ENCODE measurements at regions not wholly inside any gene's neighbourhood (a gene's known extent, or its start where the extent isn't known, plus 50 kb on each side); places are given as distances from the start of the nearest gene placed in this dataset.
"Not testable (repeated sequence)": the region's sequence is repeated elsewhere in the genome, so short reads cannot be mapped to it uniquely, and the experiment has no call there.

GRCh38 chr13:70613295-70613694, 505.0 kb upstream of the KLHL1 start:
- DNase-seq = no peak

GRCh38 chr13:70612881-70613280, 504.6 kb upstream of the KLHL1 start:
- no peak for DNase-seq

- DNase-seq = no peak
These were observed 496.2 kb upstream of the KLHL1 start for GRCh38 chr13:70604448-70604847.

GRCh38 chr13:70593716-70594115, 485.5 kb upstream of the KLHL1 start:
- DNase-seq = no peak

- no peak for DNase-seq
These were observed 476.9 kb upstream of the KLHL1 start for GRCh38 chr13:70585109-70585508.

- DNase-seq = no peak
These were observed 472.6 kb upstream of the KLHL1 start for GRCh38 chr13:70580825-70581224.

- no peak for DNase-seq
These were observed 471.7 kb upstream of the KLHL1 start for GRCh38 chr13:70579941-70580340.

GRCh38 chr13:70571221-70571620, 463.0 kb upstream of the KLHL1 start:
- DNase-seq = no peak

GRCh38 chr13:70568571-70568970, 460.3 kb upstream of the KLHL1 start:
- DNase-seq = no peak

- DNase-seq = no peak
These were observed 436.5 kb upstream of the KLHL1 start for GRCh38 chr13:70544706-70545105.

GRCh38 chr13:70541451-70541850, 433.2 kb upstream of the KLHL1 start:
- DNase-seq = no peak

- DNase-seq = no peak
These were observed 426.2 kb upstream of the KLHL1 start for GRCh38 chr13:70534466-70534865.

- DNase-seq = no peak
These were observed 421.4 kb upstream of the KLHL1 start for GRCh38 chr13:70529652-70530051.

GRCh38 chr13:70527599-70527998, 419.3 kb upstream of the KLHL1 start:
- DNase-seq = no peak

GRCh38 chr13:70523622-70524021, 415.4 kb upstream of the KLHL1 start:
- DNase-seq = no peak

- DNase-seq = no peak
These were observed 412.2 kb upstream of the KLHL1 start for GRCh38 chr13:70520275-70521036.

GRCh38 chr13:70518081-70518480, 409.8 kb upstream of the KLHL1 start:
- no peak for DNase-seq

GRCh38 chr13:70516226-70516625, 408.0 kb upstream of the KLHL1 start:
- DNase-seq = no peak

- not testable (repeated sequence) for DNase-seq
These were observed 403.7 kb upstream of the KLHL1 start for GRCh38 chr13:70511861-70512417.

- DNase-seq = no peak
These were observed 397.6 kb upstream of the KLHL1 start for GRCh38 chr13:70505809-70506208.

GRCh38 chr13:70502944-70503343, 394.7 kb upstream of the KLHL1 start:
- DNase-seq = no peak

GRCh38 chr13:70490320-70490935, 382.2 kb upstream of the KLHL1 start:
- DNase-seq = no peak

GRCh38 chr13:70484931-70485330, 376.7 kb upstream of the KLHL1 start:
- DNase-seq = no peak

- DNase-seq = no peak
These were observed 375.5 kb upstream of the KLHL1 start for GRCh38 chr13:70483599-70484276.

All from activated naive CD4-positive, alpha-beta T cell (primary cell).